GM19463 (cell line): ENCODE measurements at regions not wholly inside any gene's neighbourhood (a gene's known extent, or its start where the extent isn't known, plus 50 kb on each side); places are given as distances from the start of the nearest gene placed in this dataset.
A peak's percentile ranks its signal among the peaks of the same experiment; 100 is the strongest.
"Not testable (repeated sequence)": the region's sequence is repeated elsewhere in the genome, so short reads cannot be mapped to it uniquely, and the experiment has no call there.

Experiments used
- ATAC-seq: cut with Tn5 transposase; IDR thresholded peaks from one replicate; pipeline ENCODE4 v1.9.1; 2021; ENCODE audit warnings: mild to moderate bottlenecking, moderate library complexity; ENCODE audit not compliant: unreplicated experiment

- no peak for ATAC-seq
These were observed 121.6 kb downstream of the TMEM168 start for GRCh38 chr7:112668561-112668960.

GRCh38 chr7:112669306-112669705, 120.9 kb downstream of the TMEM168 start:
- no peak for ATAC-seq

GRCh38 chr7:112670193-112670592, 120.0 kb downstream of the TMEM168 start:
- no peak for ATAC-seq

GRCh38 chr7:112678626-112679025, 111.6 kb downstream of the TMEM168 start:
- ATAC-seq = no peak

- not testable (repeated sequence) for ATAC-seq
These were observed 100.6 kb downstream of the TMEM168 start for GRCh38 chr7:112689466-112690177.

- no peak for ATAC-seq
These were observed 97.9 kb downstream of the TMEM168 start for GRCh38 chr7:112692333-112692732.

GRCh38 chr7:112697211-112697610, 93.0 kb downstream of the TMEM168 start:
- not testable (repeated sequence) for ATAC-seq

- no peak for ATAC-seq
These were observed 90.3 kb downstream of the TMEM168 start for GRCh38 chr7:112699725-112700513.

GRCh38 chr7:112701456-112701855, 88.7 kb downstream of the TMEM168 start:
- no peak for ATAC-seq

- ATAC-seq = peak; percentile 74
These were observed 82.5 kb downstream of the TMEM168 start for GRCh38 chr7:112707655-112708054.

GRCh38 chr7:112708236-112708635, 82.0 kb downstream of the TMEM168 start:
- ATAC-seq = no peak
